ENCODE measurements at regions not wholly inside any gene's neighbourhood (a gene's known extent, or its start where the extent isn't known, plus 50 kb on each side); places are given as distances from the start of the nearest gene placed in this dataset.

DNA sequence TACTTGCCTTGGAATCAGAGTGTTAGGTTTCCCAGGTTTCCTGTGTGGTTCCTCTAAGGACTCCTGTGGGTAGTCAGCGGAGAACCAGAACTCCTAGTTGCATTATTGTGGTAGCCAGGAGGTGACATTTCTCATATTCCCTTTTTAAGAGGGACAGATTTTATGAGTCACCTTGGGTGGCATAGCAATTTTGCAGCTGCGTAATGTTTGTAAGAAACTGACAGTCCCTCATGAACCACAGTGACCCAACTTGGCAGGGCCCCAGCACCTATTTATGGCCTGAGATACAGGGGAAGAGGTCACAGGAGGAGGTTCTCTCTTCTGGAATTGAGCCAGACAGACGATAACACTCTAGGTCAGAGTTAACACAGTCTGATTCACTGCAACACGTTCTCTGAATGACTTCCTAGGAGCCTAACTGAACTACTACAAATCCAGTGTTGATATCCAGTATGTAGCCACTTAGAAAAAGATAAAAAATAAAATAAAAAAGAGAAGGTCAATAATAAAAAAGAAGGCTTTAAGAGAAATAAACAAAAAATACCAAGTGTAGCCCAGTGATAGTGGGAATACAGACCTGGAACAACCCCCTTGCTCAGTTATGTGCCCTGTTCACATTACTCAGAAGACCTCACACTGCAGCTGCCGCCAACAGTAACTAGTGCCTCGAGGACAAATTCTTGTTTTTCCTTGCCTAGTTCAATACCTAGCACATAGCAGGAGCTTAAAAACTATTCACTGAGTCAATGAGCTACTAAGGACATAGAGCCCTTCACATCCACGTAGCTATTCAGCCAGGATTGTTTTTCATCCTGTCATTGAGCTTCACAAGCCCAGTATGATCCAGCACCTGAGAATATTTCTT is 50.7 kb upstream of the VLDLR start:
- H3K9ac ChIP-seq (ENCODE audit: insufficient read depth in 1 of 2, low read depth in 2 of 2, low read length in 2 of 2): no peak overlapping the region
- DNase-seq (ENCODE audit: extremely low read depth in 1 of 4, low spot score in 3 of 4) (peak; percentile 17 to 70 (median 21)), ATAC-seq (peak; percentile 75), FAIRE-seq (no peak)
- BruUV-seq (replicated peaks): no TSS peak
- no peaks in the 10 kb centered on the region for H3K79me2 ChIP-seq (ENCODE audit: control insufficient read depth, insufficient read depth, low read length)
- intact Hi-C loops (cut with micrococcal nuclease): no loop called here
- H3K27me3 ChIP-seq (ENCODE audit: control insufficient read depth in 2 of 2, insufficient read depth in 2 of 2, low read length in 2 of 2): no peaks in the 10 kb centered on the region
- H3K9me3 ChIP-seq (replicated peaks; ENCODE audit: control insufficient read depth, insufficient read depth, low read depth, low read length): no peaks in the 10 kb centered on the region
- H4K20me1 ChIP-seq (replicated peaks; ENCODE audit: control insufficient read depth, insufficient read depth, low read length): no peaks in the 10 kb centered on the region
- no peak overlapping the region for H2AFZ ChIP-seq (ENCODE audit: low read depth, low read length)
- H3K4me2 ChIP-seq (ENCODE audit: insufficient read depth, low read length): no peak overlapping the region
- no peaks in the 10 kb centered on the region for H3K36me3 ChIP-seq (ENCODE audit: control insufficient read depth, insufficient read depth, low read length)
- CTCF ChIA-PET (ENCODE audit: low intra/inter-chr PET ratio): no interaction called here
- no peak overlapping the region for H3K27ac ChIP-seq (ENCODE audit: extremely low read depth, low read depth, low read length)
- no peaks in the 10 kb centered on the region; a peak in 1 of 5 replicates for H3K4me1 ChIP-seq (replicated peaks in 1 of 2; ENCODE audit: control insufficient read depth in 2 of 2, insufficient read depth in 2 of 2, low read length in 2 of 2)
- POLR2A ChIA-PET: no interaction called here
- in situ Hi-C loops (cut with MboI): no loop called here
- H3K9me1 ChIP-seq (ENCODE audit: control insufficient read depth, insufficient read depth, low read length): no peaks in the 10 kb centered on the region
- WGBS (ENCODE audit: insufficient coverage, low coverage, missing lambda C conversion rate): 0% methylated on average over 7 of the region's 7 CpGs
- no peak overlapping the region for H3K4me3 ChIP-seq
- TF ChIP-seq TAF7 (tag; IDR thresholded peaks at IDR 0.05) (no peak), CHAMP1 (IDR thresholded peaks at IDR 0.05) (no peak), PTRF (tag; IDR thresholded peaks at IDR 0.05) (no peak), ZNF174 (CRISPR knock-in tag; IDR thresholded peaks at IDR 0.05) (no peak), ZNF274 (IDR thresholded peaks at IDR 0.05; ENCODE audit: borderline replicate concordance, low read depth, low read length) (no peak), ZNF740 (CRISPR knock-in tag; IDR thresholded peaks at IDR 0.05) (no peak), ZNF740 (tag; IDR thresholded peaks at IDR 0.05) (no peak), ZNF785 (CRISPR knock-in tag; IDR thresholded peaks at IDR 0.05) (no peak), RAD21 (CRISPR knock-in tag; conservative IDR thresholded peaks at IDR 0.05 in 1 of 2, IDR thresholded peaks at IDR 0.05 in 1 of 2) (0 out of 4 replicates have a peak, but pooled peaks of 1 of the 2 experiments have one; percentile 6), NR2C2 (CRISPR knock-in tag; IDR thresholded peaks at IDR 0.05) (no peak), NR2C2 (tag; IDR thresholded peaks at IDR 0.05) (peak; percentile 85), ZNF384 (IDR thresholded peaks at IDR 0.05; ENCODE audit: low read depth, low read length) (no peak), POU5F1 (IDR thresholded peaks at IDR 0.05; ENCODE audit: borderline replicate concordance, low read depth, low read length, partially characterized antibody) (no peak), ZKSCAN8 (CRISPR knock-in tag; IDR thresholded peaks at IDR 0.05) (no peak)
- TF ChIP-seq, protein P1, sequence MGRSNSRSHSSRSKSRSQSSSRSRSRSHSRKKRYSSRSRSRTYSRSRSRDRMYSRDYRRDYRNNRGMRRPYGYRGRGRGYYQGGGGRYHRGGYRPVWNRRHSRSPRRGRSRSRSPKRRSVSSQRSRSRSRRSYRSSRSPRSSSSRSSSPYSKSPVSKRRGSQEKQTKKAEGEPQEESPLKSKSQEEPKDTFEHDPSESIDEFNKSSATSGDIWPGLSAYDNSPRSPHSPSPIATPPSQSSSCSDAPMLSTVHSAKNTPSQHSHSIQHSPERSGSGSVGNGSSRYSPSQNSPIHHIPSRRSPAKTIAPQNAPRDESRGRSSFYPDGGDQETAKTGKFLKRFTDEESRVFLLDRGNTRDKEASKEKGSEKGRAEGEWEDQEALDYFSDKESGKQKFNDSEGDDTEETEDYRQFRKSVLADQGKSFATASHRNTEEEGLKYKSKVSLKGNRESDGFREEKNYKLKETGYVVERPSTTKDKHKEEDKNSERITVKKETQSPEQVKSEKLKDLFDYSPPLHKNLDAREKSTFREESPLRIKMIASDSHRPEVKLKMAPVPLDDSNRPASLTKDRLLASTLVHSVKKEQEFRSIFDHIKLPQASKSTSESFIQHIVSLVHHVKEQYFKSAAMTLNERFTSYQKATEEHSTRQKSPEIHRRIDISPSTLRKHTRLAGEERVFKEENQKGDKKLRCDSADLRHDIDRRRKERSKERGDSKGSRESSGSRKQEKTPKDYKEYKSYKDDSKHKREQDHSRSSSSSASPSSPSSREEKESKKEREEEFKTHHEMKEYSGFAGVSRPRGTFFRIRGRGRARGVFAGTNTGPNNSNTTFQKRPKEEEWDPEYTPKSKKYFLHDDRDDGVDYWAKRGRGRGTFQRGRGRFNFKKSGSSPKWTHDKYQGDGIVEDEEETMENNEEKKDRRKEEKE (IDR thresholded peaks at IDR 0.05; ENCODE audit: borderline replicate concordance in 1 of 2, control insufficient read depth in 1 of 2, low read depth in 2 of 2, low read length in 1 of 2): no peak
